NCI-H2196 treated with DMSO at 0.1 percent for 48 hours (cell line): ENCODE measurements at regions not wholly inside any gene's neighbourhood (a gene's known extent, or its start where the extent isn't known, plus 50 kb on each side); places are given as distances from the start of the nearest gene placed in this dataset.
"Not testable (repeated sequence)": the region's sequence is repeated elsewhere in the genome, so short reads cannot be mapped to it uniquely, and the experiment has no call there.

Experiments
- DNase-seq: peaks from one replicate; lab custom pipeline; 2025; ENCODE audit not compliant: unreplicated experiment; lab: John Stamatoyannopoulos, UW

DNA sequence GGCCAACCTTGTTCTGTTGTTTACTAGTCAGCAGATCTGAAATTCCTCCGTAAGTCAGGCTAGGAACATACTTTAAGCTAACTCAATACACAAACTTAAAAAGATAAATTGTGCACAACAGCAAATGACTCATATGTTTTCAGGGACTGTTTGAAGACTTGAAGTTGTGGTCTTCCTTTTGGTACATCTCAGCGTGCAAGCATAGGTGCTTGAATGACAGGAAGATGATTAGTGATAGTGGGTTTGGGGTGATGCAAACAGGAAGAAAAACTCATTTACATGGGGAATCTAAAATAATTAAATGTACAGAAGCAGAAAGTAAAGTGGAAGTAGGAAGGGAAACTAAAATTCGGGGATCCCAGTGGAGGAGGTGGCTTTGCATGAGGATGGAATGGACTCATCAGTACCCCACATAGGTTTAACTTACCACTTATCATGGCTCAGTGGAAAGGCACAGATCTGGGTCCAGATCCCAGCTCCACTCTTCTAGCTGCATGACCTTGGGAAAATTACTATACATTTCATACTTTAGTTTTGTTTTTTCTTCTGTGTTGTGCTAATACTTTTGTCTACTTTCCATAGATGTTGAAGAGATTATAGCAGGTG, 122.3 kb downstream of the XCL2 start:
- no peak for DNase-seq

DNA sequence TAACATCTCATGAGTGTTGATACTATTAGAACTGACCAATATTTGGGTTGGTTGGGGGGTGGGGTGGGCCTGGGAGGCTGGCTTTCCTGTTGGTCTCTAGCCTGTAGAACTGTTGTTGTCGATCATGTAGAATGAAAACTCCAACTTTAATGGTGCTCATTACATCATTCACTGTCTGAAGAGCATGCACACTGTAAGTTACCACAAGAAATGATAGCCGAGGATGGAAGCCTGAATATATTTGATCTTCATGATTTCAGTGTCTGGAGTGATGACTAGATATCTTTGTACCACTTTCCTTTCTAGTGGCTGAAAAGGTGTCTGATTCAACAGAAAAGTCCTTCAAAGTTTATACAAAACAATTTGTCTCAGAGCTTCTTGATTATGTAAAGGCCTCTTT, 123.6 kb downstream of the XCL2 start:
- DNase-seq, result no peak

DNA sequence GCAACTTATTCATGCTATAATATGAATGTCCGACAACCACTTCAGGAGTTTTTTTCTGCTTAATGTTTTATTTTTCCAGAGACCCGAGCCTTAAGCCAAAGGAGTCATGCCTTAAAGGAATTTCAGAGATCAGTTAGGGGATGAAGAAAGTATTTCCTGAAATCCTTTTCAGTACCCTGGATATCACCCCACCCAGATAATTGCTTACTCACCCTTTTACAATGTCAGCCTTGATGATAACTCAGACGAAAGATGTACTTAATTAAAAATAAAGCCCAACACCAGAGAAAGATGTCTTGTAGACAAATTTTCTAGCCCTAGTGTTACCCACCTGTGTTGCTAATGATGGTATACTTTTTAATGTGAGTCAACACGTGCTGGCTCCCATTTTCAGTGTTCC, 124.1 kb downstream of the XCL2 start:
- DNase-seq, result no peak

DNA sequence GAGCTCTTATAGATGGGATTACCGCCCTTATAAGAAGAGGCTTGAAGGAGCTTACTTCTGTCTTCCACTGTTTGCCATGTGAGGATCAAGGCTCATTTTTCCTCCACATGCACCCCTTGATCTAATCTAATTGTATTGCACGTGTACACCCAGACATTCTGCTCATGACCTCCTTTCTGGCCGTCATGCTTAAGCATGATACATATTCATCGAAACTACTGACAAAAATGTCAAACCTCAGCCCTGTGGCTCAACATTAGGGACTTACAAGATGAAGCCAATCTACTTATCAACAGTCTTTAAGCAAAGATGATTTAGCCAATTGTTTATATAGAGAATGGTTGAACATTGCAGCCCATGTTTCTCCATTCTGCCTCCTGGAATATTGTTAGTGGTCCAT, 127.6 kb downstream of the XCL2 start:
- no peak for DNase-seq

DNA sequence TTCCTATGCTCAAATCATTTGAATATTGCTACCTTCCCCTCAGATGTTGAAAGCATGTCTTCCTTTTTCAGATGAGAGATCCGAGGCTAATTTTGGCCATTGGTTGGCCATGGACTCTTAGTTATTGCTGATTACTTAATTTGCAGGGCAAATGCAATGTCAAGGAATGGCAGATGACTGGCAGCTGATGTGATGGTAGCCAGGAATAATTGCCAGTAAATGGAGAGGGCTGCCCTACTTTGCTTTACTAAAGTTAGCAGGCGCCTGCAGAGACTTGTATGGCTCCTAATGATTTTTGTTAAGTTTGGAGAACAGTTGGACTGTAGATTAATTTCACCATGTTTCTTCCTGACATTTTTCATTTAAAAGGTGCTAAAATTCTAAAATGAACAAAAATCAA, 128.9 kb downstream of the XCL2 start:
- DNase-seq, result no peak

DNA sequence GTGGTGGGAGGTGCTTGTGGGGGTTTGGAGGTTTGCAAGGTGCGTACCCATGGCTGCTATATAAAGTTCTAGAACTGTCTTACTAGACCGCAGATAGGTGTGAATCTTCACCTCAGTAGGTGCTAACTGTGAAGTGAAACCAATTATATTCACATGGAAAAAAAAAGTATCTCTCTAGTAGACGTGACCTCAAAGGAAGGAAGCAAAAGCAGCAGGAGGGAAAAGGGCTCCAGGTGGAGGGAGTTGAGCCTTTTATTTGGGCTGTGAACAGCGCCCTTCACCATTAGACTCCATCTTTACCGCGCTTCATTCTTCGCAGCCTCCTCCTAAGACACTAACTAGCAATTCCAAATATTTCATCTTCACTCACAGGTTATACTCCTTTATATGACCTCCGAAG, 129.8 kb downstream of the TBX19 start:
- DNase-seq, result no peak

DNA sequence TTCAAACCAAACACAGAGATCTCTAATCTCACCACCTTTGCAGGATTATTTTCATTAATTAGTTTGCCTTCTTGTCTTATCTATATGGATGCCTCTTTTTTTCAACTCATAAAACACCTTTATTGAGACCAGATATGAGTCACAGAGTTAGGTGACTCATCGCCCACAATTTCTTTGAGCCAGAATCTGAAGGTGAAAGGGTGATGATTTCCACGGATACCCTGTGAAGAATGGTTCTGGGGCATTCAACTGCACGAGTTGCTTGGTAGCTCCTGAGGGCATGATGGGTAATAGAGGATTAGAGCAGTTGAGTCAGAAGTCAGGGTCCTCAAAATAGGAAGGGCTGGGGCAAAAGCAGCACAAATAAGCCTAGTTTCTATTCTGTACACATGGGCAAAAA, 128.2 kb downstream of the TBX19 start:
- DNase-seq, result no peak

DNA sequence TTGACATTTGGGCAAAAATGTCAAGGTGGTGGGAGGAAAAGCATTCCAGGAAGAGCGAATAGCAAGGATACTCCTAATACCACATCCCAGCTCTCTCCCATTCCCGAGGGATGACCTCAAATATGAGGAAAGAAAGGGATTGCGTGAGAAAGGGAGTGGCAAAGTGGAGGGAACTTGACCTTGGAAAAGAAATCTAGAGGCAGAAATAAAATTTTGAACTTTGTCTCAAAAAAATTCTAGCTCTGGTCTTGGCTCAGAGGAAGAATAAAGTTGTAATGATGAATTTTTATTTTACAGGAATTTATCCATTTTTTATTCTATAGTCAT, 127.8 kb downstream of the TBX19 start:
- DNase-seq, result no peak

DNA sequence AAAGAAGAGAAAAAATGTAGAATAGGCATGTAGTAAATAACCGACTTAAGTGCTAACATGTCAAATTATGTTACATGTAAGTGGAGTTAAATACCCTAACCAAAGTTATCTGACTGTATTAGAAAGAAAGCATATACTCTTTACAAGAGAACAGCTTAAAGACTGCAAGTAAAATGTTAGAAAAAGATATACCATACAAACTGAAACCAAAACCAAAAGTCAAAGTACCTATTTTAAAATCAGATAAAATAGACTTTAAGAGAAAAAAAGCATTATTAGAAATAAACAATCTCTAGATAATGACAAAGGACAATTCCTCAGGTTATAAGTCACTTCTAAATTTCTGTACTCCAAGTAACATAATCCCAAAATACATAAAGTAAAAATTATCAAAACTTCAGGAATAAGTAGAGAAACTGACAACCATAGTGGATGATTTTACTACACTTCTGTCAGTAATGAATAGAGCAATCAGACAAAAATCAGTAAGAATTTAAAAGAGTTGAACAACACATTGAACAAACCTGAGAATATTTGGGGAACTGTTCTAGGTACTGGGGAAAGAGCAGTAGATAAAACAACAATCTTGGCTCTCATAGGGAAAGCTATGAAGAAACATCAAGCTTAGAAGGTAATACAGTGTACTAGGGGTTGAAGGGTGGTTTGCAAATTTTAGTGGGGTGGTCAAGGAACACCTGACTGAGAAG, 127.3 kb downstream of the TBX19 start:
- no peak for DNase-seq

DNA sequence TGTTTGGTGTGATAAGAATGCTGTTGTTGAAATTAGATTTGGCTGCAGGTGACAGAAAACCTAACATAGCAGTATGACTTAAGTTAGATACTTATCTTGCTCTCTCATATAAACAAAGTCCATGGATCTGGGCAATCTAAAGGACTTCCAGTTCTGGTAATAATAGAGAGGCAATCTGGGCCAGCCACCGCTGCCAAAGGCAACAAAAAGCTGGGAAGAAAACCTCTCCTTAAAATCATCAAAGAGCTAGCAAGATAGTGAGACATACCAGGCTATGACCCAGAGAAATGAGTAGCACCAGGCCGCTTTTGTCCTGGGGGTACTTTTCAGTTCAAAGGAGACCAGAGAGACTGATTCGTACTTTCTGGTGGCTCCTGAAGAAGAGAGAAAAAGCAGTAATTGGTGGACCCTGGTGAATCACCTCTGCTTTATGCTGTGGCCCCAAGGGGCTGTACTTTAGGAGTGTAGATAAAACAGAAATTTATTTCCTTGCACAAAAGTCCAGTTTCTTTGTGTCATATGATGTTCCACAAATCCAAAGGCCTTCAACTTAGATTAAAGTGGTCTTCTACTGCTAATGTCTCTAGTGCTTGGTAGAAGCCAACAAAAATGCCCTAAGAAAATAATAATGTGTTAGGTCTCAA, 125.4 kb downstream of the TBX19 start:
- no peak for DNase-seq

DNA sequence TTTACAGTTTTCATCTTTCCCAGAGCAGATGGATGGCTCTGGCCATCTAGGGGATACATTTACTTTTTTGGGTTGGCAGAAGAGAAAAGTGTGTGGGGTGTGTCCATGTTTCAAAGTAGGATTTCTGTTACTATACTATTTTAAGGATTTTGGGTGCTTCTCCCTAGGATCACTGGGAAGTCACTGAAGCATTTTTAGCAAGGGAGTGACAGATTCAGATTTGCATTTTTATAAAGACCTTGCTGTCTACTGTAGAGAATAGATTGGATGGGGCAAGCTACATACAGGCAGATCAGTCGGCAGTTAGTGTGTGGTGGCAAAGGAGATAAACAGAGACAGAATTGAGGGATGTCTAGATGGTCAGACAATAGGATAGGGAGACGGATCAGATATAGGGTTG, 122.5 kb downstream of the TBX19 start:
- no peak for DNase-seq

DNA sequence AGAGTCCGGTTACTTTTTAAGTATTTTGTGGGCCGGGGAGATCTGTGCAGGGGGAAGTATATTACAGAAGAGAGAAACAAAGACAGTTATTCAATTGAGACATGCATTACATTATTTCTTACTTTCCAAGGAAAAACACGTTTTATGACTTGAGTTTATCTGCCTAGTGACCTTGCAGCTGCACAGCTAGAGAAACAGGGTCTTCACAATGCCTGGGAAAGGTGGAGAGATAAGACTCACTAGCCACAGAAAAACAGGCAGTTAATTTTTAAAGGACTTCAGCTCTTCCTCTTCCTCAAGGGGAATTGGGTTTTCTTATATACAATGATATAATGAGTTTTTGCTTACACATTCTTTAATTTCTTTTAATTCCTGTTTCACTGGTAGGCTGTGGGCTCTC, 121.8 kb downstream of the TBX19 start:
- DNase-seq, result not testable (repeated sequence)

DNA sequence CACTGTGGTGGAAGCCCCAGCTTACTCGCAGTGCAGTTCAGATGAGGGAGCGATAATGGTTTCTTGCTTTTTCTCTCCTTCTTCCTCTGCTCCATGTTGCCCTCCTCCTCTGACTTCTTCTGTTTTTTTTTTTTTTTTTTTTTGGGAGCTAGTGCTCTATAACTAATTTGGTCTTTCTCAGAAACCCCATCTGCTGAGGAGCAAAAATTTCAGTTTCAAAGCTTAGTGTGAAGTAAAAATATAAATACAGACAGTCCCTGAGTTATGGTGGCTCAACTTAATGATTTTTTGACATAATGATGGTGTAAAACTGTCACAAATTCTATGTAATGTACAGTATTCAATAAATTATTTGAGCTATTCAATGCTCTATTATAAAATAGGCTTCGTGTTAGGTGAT, 120.7 kb downstream of the TBX19 start:
- DNase-seq, result no peak

DNA sequence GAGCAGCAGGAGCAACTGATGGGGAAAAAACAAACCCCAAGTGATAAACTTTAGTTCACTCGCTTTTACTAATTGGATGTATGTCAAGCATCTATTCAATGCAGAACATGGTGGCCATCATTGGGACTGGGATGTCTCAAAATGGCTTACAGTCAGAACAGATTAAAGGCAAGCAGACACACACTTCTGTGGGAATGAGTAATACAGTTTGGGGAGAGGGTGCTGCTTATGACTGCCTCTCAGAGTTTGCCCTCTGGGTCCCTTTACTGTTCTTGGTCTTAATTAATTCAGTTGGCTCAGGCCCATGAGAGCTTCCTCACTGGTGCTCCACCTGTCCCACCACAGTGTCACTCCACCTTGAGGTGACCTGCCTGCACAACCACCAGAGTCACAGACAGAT, 119.5 kb downstream of the TBX19 start:
- no peak for DNase-seq

DNA sequence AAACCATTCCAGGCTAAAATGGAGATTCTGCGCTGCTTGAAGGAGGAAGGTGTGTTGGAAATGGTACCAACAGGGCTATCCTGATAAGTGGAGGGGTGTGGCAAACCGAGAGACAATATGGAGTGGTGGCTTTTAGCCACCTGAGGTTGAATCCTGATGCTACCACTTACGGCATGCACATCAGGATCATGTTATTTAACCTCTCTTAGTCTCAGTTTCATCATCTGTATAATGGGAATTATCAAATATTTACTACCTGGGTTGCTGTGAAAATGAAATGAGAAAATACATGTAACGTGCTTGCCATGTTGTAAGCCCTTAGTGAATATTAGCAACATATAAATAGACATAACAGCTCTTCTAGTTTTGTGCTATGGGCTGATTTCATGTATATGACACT, 117.1 kb downstream of the TBX19 start:
- DNase-seq, result no peak

DNA sequence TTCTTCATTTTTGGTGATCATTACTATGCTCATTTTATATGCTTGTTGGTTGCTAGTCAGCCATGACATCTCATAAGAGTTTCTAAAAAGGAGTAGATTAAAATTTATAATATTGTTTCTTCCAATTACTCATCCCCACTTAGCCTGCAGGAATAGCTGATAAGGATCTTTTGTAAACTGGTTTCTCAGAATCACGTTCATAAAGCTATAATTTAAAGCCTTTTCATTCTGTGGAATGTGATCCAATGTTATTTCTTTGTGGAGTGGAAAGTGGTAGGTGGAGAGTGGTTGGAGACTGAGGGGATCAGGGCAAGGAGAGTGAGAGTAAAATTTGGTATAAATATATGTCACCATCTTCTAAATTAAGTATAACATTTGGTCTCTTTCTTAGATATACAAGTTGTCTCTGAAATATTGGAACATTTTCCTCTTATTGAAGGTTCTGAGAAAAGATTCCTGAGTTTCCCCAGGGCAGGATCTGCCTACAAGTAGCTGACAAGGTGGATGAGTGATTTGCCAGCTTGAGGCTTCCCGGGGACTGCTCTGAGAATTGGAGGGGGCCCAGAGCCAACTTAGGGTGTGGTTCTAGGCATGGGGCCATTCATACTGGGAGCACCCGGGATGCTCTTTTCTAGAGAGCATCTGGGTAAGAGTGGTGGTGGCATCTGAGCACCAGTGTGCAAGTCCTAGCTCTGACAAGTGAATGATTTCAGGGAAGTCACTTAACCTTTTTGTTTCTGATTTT, 116.4 kb downstream of the TBX19 start:
- no peak for DNase-seq

DNA sequence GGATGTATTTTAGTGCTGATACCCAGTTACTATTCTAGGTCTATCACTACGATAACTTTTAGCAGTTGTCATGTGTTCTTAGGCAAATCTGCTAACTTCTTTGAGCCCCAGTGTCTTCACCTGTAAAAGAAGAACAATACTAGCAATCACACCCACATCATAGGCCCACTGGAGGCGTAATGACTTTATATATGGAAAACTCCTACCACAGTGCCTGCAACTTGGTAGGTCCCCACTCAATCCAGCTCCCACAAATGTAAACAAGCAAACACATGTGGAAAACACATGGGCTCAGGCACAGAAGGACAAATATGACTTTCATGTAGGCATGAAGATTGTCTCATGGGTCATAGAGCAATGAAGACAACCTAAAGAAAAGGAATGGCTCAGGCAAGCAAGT, 115.8 kb downstream of the TBX19 start:
- DNase-seq, result no peak

DNA sequence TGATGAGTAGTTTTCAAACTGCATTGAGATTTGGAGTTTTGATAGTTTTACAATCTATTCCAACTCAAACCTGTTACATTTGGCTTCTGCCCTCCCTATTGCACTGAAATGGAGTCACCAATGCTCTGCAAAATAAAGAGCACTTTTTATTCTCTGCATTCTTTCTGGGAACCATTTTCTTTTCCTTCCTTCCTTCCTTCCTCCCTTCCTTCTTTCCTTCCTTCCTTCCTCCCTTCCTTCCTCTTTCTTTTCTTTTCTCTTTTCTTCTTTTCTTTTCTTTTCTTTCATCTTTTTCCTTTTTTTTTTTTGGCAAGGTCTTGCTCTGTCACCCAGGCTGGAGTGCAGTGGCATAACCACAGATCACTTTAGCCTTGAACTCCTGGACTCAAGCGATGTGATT, 114.2 kb downstream of the TBX19 start:
- no peak for DNase-seq

DNA sequence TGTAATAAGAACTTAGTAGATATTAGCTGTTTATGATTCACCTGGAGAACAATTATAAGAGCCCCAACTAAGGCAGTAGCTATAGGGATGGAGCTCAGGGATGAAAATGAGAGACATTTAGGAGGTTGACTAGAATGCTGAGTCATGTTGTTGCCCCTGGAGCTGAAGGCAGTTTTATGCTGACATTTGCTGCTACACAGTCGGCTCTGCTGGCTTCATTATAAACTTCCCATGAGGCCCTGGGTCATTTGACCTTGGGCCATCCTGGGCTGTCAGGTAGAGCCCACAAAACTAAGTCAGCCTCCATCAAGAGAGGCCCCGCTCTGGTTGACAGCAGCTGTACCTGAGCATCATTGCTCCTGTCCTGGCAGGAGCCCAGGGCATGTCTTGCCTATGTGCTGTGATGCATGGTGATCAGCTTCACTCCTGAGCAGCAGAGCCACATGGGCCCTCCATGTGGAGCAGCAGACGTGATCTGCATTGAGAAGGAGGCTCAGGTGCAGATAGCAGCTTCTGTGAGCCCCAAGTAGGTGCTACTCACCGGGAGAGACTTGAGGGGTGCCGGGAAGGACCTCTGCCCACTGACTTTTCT, 112.4 kb downstream of the TBX19 start:
- DNase-seq, result no peak

DNA sequence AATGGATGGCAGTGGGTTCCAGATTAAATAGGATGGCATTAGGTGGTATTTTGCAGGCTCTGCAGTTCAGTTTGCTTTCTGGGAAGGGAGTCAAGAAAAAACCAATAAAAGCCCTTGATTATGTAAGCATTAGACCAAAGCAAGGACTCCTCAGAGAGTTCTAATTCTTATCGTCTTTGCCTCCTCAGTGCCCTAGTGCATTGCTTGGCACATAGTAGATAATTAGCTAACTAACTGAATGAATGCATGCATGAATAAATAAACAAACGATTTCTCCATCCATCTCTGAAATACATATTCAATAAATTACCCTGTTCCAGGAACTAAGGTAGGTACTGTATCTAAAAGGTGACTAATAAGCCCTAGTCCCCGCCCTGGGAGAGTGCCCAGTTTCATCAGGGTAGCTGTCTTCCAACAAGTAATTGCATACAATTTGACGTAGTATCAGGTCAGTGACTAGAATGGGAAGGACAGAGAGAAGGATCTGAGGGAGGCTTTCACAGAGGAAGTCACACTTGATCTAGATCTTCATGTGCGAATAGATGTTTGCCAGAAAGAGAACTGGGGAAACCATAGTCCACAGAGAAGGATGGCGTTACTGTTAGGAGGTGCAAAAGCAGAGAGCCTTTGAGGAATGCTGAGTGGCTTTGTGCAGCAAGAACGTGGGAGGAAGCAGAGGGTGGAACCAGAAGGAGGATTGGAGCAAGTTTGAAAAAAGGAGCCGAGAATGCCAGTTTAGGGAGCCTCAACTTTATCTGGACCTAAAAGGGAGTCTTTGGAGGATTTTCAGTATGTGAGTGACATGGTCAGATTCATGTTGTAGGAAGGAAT, 111.4 kb downstream of the TBX19 start:
- DNase-seq, result no peak

DNA sequence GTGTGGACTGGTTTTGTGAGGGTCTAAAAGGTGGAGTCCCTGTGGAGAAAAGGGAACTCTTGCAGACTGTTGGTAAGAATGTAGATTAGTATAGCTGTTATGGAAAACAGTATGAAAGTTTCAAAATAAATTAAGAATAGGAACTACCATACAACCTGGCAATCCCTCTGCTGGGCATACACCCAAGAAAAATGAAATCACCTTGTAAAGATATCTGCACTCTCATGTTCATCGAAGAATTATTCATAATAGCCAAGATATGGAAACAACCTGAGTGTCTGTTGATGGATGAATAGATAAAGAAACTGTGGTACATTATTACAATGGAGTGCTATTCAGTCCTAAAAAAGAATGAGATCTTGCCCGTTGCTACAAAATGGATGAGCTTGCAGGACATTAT, 109.6 kb downstream of the TBX19 start:
- DNase-seq, result no peak
